PFSK-1 (cell line): ENCODE measurements at regions not wholly inside any gene's neighbourhood (a gene's known extent, or its start where the extent isn't known, plus 50 kb on each side); places are given as distances from the start of the nearest gene placed in this dataset.

Source experiments
- POLR2AphosphoS5 ChIP-seq: IDR thresholded peaks from 2 replicates; pipeline ENCODE4 v1.6.1; 2012; ENCODE audit warnings: low read depth, mild to moderate bottlenecking, control low read depth, low read length, moderate library complexity
- REST ChIP-seq, 2 experiments: IDR thresholded peaks; 2 replicates each; pipeline versions ENCODE4 v1.6.1 to v1.8.0; 2011 to 2012; ENCODE audit warnings: low read depth in 2 of 2, low read length in 2 of 2, control low read depth in 1 of 2, inconsistent platforms in 1 of 2, mild to moderate bottlenecking in 1 of 2, moderate library complexity in 1 of 2; ENCODE audit not compliant: insufficient read depth in 1 of 2
- SIN3A ChIP-seq: IDR thresholded peaks from 2 replicates; pipeline ENCODE4 v1.6.1; 2012; ENCODE audit warnings: mild to moderate bottlenecking, low read length, moderate library complexity, borderline replicate concordance; ENCODE audit not compliant: insufficient read depth
- TAF1 ChIP-seq: IDR thresholded peaks from 2 replicates; pipeline ENCODE4 v1.6.1; 2012; ENCODE audit warnings: low read length, control low read depth, borderline replicate concordance; ENCODE audit not compliant: insufficient read depth

- TF ChIP-seq REST (IDR thresholded peaks at IDR 0.05; ENCODE audit: insufficient read depth in 1 of 2, low read depth in 2 of 2, low read length in 2 of 2) (no peak), POLR2AphosphoS5 (no peak), TAF1 (no peak), SIN3A (no peak)
Measured at GRCh38 chr5:116759860-116760640, 185.4 kb upstream of the SEMA6A start.
